Inflammatory macrophage (primary cell): ENCODE measurements at regions not wholly inside any gene's neighbourhood (a gene's known extent, or its start where the extent isn't known, plus 50 kb on each side); places are given as distances from the start of the nearest gene placed in this dataset.

Experiments
- DNase-seq, 2 donors: peaks; one replicate each; pipeline ENCODE4 v3.0.0-alpha.2; 2020 to 2022

- DNase-seq, result no peak
Measured at GRCh38 chr11:10641912-10642697, 51.5 kb downstream of the IRAG1 start.

- DNase-seq, result peak; percentile 60 to 67
Measured at GRCh38 chr11:10641177-10641911, 52.2 kb downstream of the IRAG1 start.

- DNase-seq, result peak; percentile 61 to 62
Measured at GRCh38 chr11:10640308-10640707, 53.2 kb downstream of the IRAG1 start.

GRCh38 chr11:10639350-10639749, 54.2 kb downstream of the IRAG1 start:
- DNase-seq, result peak; percentile 26 to 29

- no peak for DNase-seq
Measured at GRCh38 chr11:10638316-10638925, 55.1 kb downstream of the IRAG1 start.

- no peak for DNase-seq
Measured at GRCh38 chr11:10637731-10638151, 55.8 kb downstream of the IRAG1 start.

GRCh38 chr11:10634407-10634806, 59.1 kb downstream of the IRAG1 start:
- DNase-seq, result no peak

- no peak for DNase-seq
Measured at GRCh38 chr11:10633261-10633660, 60.3 kb downstream of the IRAG1 start.

- DNase-seq, result no peak
Measured at GRCh38 chr11:10632483-10632882, 61.1 kb downstream of the IRAG1 start.

- no peak for DNase-seq
Measured at GRCh38 chr11:10631761-10632160, 61.8 kb downstream of the IRAG1 start.

- no peak for DNase-seq
Measured at GRCh38 chr11:10629411-10630002, 61.0 kb upstream of the LYVE1 start.

- no peak for DNase-seq
Measured at GRCh38 chr11:10628508-10629236, 60.2 kb upstream of the LYVE1 start.

GRCh38 chr11:10627816-10628215, 59.4 kb upstream of the LYVE1 start:
- no peak for DNase-seq

- DNase-seq, result no peak
Measured at GRCh38 chr11:10627291-10627690, 58.8 kb upstream of the LYVE1 start.

- DNase-seq, result no peak
Measured at GRCh38 chr11:10625982-10626311, 57.5 kb upstream of the LYVE1 start.

- no peak for DNase-seq
Measured at GRCh38 chr11:10625281-10625981, 57.0 kb upstream of the LYVE1 start.

- no peak for DNase-seq
Measured at GRCh38 chr11:10623797-10624761, 55.6 kb upstream of the LYVE1 start.

GRCh38 chr11:10622957-10623791, 54.7 kb upstream of the LYVE1 start:
- DNase-seq, result peak; percentile 88

- no peak for DNase-seq
Measured at GRCh38 chr11:10622108-10622507, 53.6 kb upstream of the LYVE1 start.
